ENCODE measurements at regions not wholly inside any gene's neighbourhood (a gene's known extent, or its start where the extent isn't known, plus 50 kb on each side); places are given as distances from the start of the nearest gene placed in this dataset.

DNA sequence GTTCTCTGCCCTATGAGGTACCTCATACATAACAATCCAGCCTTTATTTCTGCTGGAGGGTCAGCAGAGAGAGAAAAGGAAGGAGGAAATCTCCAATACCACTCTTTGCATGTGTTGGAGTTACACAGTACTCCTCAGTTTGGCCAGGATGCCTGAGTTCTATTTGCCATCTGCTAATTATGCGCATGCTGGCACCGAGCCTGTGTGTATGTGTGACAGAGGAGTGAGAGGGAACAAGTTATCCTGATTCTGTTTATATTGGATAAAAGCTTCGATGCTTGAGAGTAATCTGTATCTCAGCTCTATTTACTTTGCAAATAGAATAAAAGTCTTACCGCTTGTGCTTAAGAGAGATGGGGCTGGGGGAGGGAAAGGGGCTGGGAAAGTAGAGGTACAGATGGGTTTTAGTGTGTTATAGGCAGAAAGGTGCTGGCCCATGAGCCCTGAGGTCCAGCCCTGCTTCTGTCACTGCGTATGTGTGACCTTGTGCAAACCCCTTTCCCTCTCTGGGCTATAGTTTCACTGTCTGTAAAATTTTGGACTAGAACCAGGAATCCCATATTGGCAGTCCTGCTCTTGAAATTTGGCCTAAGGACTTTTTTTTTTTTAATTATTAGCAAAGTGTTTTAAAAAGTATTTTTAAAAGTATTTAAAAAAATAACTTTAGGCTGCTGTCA, 54.5 kb upstream of the PLXNA2 start:
- no peak for DNase-seq (ENCODE audit: low read depth in 3 of 3, low spot score in 1 of 3)

DNA sequence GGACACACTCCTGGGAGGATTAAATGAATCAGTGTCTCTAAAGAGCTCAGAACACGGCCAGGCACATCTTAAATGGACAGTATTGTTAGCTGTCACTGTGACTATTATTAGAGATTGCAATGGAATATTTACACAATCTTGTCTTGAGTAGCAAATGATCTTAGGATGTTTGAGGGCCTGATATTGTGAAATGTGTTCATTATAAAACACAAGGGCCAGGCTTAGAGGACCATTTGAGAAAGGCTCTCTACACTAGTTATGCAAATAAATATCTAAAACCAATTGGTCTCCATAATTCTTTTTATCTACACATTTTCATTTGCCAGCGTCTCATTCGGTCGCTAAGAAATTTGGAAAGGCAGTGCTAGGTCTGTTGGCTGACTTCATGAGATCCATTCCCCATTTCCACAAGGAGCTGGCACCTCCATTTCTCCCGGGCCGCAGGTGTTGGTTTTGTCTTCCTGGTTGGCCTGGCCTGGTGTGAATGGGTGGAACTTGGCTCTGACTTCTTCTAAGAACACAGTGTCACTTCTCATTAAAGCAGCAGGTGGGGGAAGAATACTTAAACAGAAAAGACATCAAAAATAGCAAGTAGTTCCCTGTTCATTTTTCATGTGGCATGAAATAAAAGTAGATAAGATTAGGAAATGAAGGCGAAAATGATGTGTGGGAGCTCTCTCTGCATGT, 56.0 kb upstream of the PLXNA2 start:
- no peak for DNase-seq (ENCODE audit: low read depth in 3 of 3, low spot score in 1 of 3)

DNA sequence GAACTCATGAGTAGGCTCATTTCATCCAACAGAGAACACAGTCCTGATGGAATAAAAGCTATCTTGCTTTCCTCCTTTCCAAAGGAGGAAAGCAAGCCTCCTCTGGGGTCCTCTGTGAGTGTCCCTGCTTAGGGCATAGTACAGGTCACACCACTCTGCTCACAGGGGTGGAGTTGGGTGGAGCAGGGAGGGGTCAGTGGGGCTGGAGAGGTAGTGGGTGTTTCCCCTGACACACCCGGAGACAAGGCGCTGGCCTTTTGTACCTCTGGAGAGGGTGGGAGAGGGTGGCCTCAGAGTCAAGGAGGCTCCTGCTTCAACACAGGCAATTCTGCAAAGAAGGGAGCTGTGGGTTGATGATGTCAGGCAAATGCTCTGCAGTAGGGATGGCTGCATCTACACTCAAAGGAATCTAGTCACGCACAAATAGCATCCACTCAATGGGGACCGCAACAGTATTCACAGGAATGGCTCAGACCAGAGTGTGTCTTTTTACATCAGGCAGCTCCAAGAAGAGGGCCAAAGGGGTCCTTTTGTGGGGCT, 58.6 kb upstream of the PLXNA2 start:
- DNase-seq (ENCODE audit: low read depth in 3 of 3, low spot score in 1 of 3): no peak

DNA sequence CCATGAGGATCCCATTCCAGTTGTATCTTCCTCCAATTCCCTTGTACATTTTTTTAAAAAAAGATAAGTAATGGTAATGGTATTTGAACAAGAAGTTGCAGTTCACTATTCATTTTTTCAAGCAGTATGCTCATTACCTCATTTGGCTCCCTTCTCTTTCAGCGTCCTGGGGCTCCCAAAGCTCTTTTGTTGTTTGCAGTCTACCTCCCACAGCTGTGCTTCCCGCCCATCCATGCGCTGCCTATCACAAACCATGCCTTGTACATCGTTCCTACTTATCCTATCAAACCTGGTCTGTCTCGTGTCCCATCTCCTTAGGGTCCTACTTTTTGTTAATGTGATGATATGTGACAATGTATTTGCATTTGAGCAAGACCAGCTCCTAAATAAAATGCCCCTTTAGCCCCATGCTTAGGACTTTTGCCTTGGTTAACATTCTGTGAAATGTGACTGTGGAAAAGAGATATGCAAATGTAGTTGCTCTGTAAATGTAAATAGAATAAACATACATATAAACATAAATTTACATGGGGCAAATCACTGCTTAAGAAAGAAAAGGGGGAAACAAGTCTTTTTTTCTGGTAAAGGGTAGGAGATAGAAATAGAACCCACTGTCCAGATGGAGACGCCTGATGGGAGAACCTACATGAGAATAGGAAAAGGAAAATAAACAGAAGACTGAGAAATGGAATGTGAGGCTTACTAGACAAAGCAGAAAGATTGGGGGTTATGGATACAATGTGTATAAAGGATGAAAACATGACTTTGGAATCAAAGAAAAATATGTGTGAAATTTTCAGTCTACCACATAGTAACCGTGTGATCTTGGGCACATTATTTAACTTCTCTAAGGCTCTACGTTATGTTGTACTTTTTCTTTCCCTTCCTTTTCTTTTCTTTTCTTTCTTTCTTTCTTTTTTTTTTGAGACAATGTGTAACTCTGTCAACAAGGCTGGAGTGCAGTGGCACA, 59.8 kb upstream of the PLXNA2 start:
- no peak for DNase-seq (ENCODE audit: low read depth in 3 of 3, low spot score in 1 of 3)

DNA sequence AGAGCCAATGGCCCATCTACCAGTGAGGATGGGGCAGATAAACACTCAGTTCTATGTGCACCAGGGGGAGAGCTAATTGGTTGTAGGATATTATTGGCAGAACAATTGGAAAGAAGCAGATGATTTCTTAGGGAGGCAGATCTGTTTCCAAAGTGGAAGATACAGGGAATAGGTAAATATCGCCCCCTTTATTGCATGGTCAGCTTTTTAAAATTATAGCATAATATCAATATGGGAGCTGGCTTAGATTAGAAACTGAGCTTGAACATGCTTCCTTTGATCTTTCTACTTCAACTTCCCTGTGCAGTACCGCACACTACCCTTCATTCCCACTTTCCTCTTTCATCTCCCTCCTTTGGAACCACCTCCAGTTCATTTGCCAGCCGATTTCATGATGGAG, 64.0 kb upstream of the PLXNA2 start:
- DNase-seq (ENCODE audit: low read depth in 3 of 3, low spot score in 1 of 3): no peak

DNA sequence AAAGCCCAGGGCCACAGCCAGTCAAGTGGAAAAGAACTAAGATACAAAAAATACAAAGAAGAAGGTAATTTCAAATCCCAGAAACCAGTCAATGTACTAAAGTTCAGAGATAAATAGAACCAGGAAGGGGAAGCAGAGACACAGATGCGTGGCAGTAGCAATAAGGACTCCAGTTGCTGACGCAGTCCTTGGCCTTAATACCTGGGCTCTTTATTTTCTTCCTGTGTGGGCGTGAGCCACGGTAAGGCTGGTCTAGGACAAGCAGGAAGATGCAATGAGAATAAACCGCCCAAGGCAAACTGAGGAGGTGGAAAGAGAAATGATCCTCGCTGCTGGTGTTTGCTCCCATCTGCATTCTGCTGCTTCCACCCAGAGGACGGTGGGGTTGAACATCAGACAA, 65.6 kb upstream of the PLXNA2 start:
- no peak for DNase-seq (ENCODE audit: low read depth in 3 of 3, low spot score in 1 of 3)

DNA sequence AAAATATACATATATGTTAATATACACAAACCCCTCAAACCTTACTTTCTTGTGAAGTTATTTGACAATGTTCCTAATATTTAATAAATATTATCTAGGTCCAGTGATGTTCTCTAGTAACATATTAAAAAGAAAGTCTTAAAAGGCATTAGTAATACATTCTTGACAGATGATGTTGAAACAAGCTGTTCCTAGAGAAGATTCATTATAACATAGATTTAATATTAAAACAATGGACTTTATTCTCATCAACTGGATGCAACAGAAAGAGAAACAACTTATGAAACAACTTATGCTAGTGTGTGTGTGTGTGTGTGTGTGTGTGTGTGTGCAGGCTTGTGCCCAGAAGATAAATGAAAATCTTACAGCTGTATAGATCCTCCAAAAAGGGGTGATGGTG, 68.5 kb upstream of the PLXNA2 start:
- DNase-seq (ENCODE audit: low read depth in 3 of 3, low spot score in 1 of 3): no peak

DNA sequence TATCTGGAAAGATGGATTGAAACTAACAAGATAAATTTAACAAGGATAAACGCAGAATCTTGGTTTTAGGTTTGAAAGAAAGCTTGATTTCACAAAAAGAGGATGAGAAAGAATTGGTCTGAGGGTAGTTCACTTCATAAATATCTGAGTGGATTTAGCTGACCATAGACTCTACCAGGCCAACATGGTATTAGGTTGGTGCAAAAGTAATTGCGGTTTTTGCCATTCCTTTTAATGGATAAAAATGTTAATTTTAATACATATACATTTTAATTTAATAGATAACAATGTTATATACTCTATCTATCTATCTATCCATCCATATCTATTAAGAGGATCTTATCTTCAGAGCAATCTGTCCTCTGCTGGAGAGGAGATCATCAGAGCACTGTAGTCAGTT, 70.2 kb upstream of the PLXNA2 start:
- no peak for DNase-seq (ENCODE audit: low read depth in 3 of 3, low spot score in 1 of 3)

DNA sequence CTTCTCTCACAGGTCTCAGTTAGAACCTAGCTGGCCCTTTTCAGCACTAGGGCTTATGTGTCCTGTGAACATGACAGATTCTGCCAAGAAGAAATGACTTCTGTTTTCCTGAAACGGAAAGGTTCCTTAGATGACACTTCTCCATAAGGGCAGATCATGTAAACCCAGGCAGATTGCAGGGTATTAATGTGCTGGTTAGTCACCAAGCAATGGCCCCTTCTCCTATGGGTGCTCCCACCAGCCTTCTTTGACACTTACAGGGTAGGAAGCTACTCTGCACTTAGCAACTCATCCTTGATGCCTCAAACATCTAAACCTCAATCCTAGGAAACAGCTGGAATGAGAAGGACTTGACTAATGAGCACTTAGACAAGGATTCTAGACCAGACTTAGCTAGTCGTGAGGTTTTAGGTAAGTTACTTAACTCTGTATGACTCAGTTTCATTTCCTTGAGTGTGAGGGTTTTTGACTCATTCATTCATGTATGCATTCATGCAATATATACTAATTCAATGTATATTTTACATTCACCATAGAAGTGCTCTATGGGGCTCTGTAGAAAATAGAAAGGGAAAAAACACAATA, 74.1 kb upstream of the PLXNA2 start:
- no peak for DNase-seq (ENCODE audit: low read depth in 3 of 3, low spot score in 1 of 3)

DNA sequence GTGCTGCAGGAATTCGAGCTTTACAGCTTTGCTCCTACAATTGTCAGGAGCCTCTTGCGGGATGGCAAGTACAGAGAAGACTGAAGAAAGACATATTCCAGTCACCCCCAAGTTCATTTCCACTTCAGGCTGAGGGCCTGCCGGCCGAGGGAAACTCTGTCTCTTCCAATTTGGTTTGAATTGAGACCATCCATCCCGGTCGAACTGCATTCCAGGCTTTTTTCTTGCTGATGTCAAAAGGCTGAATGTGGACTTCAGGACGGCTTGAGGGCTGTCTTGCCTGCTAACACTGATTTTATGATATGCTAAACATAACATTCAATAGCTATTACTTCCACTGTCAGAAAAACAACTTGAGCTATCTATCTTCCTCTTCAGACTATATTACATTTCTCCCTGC, 79.8 kb upstream of the PLXNA2 start:
- no peak for DNase-seq (ENCODE audit: low read depth in 3 of 3, low spot score in 1 of 3)

DNA sequence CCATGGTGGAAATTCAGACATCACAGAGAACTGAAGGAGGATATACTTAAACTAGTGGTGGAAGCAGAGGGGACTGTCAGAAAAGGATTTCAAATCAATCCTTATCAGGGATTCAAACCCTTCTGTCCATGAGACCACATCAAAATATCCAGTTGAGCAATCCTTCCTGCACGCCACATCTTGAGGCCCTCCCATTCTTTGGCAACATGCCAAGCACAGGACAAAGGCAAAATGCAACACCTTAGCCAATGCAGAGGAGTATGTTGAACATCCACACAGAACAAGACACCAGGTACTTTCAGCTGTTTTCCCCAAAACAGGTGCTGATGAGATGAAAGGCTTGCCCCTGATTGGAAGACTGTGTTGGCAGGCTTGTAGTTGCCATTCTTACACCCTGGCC, 81.8 kb upstream of the PLXNA2 start:
- no peak for DNase-seq (ENCODE audit: low read depth in 3 of 3, low spot score in 1 of 3)

DNA sequence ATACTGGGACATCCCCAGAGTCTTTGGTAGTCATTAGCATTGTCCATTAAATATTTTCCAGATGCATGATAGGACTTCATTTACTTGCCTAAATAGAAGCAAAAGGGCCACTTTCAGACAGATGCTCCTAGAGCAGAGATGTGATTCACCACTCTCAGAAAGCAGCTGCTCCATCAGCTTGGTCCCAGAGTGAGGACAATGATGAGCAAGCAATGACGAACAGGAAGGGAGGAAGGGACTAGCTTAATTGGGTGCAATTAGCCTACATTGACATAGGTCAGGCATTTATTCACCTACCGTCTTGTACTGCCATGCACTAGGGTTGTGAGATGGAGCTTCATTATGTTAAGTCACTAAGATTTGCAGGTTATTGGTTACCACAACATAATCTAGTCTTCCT, 85.1 kb upstream of the PLXNA2 start:
- DNase-seq (ENCODE audit: low read depth in 3 of 3, low spot score in 1 of 3): no peak

DNA sequence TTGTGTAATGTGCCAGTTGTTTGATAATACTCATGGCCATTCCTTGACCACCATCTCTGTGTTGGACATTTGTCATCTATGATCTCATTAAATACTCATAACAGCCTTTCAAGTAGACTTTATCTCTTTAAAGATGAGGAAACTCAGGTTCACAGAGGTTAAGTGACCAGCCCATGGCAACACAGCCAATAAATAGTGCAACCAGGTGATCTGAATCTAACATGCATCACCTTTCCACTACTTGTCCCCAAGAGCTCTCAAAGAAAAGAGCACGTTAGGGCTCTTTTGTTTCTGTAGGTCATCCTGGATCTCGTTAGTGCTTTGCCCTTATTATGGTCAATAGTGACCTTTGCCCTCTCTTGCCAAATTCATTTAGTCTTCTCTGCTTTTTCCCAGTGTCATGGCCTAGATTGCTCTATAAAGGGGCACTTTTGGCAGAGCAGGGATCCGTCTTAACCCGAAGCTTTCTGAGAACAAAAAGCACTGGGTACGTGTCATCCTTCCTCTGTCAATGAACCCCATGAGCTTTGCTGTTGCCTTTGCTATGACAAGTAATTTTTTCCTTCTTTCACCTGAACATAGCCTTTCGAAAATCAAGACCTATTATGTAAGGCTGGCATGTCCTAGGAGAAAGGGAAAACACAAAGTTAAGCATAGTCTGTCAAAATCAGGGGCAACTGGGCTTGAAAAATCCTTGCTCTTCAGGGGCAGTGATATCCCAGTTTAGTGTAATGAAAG, 88.0 kb upstream of the PLXNA2 start:
- DNase-seq (ENCODE audit: low read depth in 3 of 3, low spot score in 1 of 3): no peak

DNA sequence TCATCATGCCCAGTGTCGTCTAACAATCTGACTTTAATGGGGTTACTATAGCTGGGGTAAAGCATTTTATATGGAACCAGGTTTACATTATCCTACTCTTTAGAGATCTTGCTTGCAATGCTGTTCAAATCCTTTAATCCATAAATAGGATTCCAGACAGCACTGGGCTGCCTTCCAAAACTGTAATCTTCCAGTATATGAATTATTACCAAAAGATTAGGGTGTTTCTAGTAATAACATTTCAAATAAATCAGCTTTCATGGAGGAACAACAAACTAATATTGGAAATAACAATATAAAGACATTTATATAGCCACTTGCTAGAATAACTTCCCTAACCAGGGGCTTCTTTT, 88.6 kb upstream of the PLXNA2 start:
- DNase-seq (ENCODE audit: low read depth in 3 of 3, low spot score in 1 of 3): no peak

DNA sequence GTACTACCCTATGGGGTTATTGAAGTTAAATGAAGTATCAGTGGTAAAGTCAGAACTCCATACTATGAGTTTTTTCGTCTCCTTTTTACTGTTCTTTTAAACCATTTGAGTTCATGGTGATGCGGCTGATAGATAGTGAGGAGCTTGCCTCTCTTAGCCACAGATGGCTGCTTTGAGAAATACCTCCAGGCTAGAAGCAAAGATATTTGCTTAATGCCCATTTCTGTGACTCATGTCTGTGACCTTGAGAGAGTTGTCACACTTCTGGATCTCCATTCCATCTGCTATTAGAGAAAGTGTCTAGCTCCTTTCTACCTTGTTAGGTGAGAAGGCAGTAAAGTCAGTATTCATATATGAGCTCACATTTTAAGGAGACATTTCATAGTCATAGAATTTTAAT, 89.5 kb upstream of the PLXNA2 start:
- DNase-seq (ENCODE audit: low read depth in 3 of 3, low spot score in 1 of 3): no peak

DNA sequence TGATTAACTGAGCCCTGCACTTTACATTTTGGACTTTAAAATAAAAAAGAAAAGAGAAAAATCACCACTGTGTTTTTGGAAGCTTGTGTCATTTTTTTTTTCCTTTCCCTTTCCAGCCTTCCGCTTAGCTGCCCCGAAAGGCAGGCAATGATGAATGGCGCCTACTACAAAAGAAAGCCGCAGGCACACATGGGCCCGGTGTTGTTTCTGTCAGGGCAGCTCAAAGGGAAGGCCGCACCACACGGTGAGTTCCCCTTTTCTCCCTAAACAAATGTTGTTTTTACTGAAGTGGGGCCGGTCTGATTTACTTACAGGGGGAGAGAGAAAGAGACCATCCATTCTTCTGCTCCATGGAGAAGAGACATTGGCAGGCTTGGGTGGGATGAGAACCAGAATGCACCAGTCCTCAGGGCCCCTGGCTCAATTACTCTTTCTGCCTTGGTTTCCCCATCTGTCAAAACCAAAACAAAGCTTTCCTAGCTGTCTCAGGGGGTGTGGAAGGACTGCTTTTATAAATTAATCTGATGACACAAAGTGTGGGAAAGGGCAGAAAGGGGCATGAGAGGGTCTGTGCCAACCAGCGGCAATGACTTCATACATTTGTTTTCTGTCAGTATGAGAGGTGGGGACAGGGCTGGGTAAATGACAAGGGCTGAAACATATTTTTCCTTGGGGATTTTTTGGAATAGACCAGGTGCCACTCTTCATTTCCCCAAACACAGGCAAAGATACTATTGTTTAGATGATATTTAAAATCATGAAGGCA, 91.4 kb upstream of the PLXNA2 start:
- DNase-seq (ENCODE audit: low read depth in 3 of 3, low spot score in 1 of 3): no peak

DNA sequence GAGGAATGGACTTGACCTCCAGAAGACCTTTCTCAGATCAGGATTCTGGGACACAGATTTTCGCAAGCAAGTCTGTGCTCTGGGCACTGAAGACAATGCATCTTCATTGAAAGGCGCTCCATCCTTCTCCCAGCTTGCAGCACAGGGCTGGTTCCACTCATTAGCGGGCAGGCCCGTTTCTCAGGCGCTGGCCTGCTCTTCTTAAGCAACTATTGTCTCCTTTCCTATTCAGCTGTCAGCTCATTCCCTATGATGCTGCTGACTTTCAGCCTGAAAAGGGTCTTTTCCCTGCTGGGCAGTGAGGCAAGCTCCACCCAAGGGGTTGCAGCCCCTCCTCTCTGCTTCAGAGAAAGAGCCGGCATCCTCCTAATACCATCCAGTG, 91.9 kb upstream of the PLXNA2 start:
- no peak for DNase-seq (ENCODE audit: low read depth in 3 of 3, low spot score in 1 of 3)

DNA sequence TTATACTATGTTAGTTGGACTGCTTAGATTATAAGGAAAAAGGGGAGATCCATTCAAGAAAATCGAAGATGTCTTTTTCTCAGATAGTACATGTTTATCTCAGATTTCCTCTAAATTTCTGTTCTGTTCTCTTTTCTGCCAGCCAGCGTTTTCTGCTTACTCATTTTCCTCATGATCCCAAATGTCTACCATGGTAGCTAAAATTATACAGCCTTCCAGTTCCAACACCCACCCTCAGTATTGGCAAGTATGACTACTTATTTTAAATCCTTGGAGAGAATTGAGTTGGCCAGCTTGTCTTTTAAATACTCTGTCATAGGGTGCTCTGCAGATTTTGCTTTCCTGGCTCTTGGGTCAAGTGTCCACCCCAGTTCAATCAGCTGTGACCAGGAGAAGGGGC, 95.7 kb upstream of the PLXNA2 start:
- DNase-seq (ENCODE audit: low read depth in 3 of 3, low spot score in 1 of 3): no peak

DNA sequence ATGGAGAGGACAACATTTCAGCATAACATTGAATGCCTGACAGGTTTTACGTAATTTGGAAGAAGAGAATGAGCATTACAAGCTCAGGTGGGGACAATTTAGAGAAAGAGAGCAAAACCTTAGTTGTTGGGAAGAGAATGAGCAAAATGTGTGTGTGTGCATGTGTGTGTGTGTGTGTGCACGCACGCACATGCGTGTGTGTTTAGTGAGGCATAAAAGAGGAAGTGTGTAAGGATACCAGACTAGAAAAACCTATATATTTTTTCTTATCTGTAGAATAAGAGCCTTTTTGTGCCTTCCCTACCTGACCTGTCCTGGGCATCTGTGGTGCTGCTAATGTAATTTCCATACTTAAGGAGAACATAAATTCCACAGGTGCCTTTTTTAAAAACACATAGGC, 99.0 kb upstream of the PLXNA2 start:
- no peak for DNase-seq (ENCODE audit: low read depth in 3 of 3, low spot score in 1 of 3)

DNA sequence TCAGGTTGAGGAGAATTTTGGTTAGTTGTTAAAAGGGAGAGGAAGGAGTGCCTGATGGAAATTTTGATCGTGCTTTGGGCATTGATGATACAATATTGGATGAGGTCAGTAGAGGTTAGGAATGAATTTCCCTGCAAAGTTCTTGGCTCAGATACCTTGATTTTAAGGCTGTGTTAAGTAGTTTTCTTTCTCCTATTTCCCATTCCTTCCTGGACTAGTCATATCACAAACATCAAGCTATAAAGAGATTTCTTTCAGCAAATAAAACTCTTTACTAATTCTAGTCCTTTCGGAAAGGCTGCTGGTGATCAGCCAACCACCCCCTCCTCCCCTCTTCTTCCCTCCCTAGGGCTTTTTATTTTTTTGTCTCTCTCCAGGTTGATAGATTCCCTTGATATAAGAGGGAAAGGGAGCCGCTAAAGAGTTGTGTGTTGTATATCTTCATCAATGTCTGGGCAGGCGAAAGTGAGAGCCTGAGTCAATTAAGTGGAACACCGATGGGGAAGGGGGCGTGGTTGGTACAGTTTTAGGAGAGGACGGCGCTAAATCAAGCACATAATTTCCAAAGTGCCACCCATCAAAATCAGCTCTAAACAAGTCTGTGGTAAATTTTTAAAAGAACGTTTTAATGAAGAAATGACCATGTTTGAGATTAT, 100.1 kb upstream of the PLXNA2 start:
- no peak for DNase-seq (ENCODE audit: low read depth in 3 of 3, low spot score in 1 of 3)

Measured in stimulated activated CD4-positive, alpha-beta T cell treated with anti-CD3 and anti-CD28 coated beads, TNF-alpha, amount 100 ng/mL, for 1 hour (primary cell).